ENCODE measurements at regions not wholly inside any gene's neighbourhood (a gene's known extent, or its start where the extent isn't known, plus 50 kb on each side); places are given as distances from the start of the nearest gene placed in this dataset.
"Not testable (repeated sequence)": the region's sequence is repeated elsewhere in the genome, so short reads cannot be mapped to it uniquely, and the experiment has no call there.

- TF ChIP-seq POLR2A (IDR thresholded peaks at IDR 0.05), result no peak
- TF ChIP-seq CTCF (IDR thresholded peaks at IDR 0.05), result peak in 3 of 6 experiments; percentile 12 to 26 (median 21)
- no peaks in the 10 kb centered on the region for H3K27me3 ChIP-seq
- H3K4me3 ChIP-seq, result no peak overlapping the region
- H3K27ac ChIP-seq, result no peak overlapping the region
- DNase-seq, result no peak
- H3K9me3 ChIP-seq, result no peaks in the 10 kb centered on the region
- H3K36me3 ChIP-seq, result no peaks in the 10 kb centered on the region
- no peaks in the 10 kb centered on the region for H3K4me1 ChIP-seq
Measured at GRCh38 chr5:120817044-120817985, 353.2 kb downstream of the PRR16 start.

GRCh38 chr5:120818128-120818527 lies 354.0 kb downstream of the PRR16 start:
- no peaks in the 10 kb centered on the region for H3K9me3 ChIP-seq
- H3K27me3 ChIP-seq, result no peaks in the 10 kb centered on the region
- H3K27ac ChIP-seq, result no peak overlapping the region
- no peak for DNase-seq
- no peak overlapping the region for H3K4me3 ChIP-seq
- no peaks in the 10 kb centered on the region for H3K4me1 ChIP-seq
- no peaks in the 10 kb centered on the region for H3K36me3 ChIP-seq
- TF ChIP-seq POLR2A (IDR thresholded peaks at IDR 0.05) (no peak), CTCF (IDR thresholded peaks at IDR 0.05) (no peak)

DNA sequence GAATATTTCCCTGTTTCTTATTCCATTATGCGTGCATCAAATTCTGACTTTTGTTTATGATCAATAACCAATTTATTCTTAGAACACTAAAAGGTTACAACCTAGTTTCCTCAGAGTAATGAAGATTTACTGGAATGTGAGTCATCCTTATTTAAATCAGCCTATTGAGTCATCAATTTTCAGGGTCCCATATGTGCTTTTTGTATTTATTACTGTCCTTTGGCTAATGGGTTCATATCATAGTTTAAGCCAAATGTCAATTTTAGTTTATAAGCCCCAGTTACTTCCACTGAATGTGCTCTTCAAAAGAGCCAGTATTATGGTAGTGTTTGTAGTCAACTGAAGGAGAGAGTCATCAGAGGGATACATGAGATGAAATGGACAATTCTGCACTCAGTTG lies 359.2 kb downstream of the PRR16 start:
- Histone ChIP-seq H3K4me3 (no peak overlapping the region), H3K36me3 (no peaks in the 10 kb centered on the region), H3K27ac (no peak overlapping the region), H3K27me3 (no peaks in the 10 kb centered on the region), H3K9me3 (no peaks in the 10 kb centered on the region), H3K4me1 (no peaks in the 10 kb centered on the region)
- no peak for TF ChIP-seq POLR2A (IDR thresholded peaks at IDR 0.05)
- no peak for DNase-seq

GRCh38 chr5:120831646-120832045 lies 367.5 kb downstream of the PRR16 start:
- DNase-seq, H3K4me3 ChIP-seq, H3K27me3 ChIP-seq, H3K4me1 ChIP-seq, H3K9me3 ChIP-seq, H3K27ac ChIP-seq, H3K36me3 ChIP-seq: not testable (repeated sequence)

DNA sequence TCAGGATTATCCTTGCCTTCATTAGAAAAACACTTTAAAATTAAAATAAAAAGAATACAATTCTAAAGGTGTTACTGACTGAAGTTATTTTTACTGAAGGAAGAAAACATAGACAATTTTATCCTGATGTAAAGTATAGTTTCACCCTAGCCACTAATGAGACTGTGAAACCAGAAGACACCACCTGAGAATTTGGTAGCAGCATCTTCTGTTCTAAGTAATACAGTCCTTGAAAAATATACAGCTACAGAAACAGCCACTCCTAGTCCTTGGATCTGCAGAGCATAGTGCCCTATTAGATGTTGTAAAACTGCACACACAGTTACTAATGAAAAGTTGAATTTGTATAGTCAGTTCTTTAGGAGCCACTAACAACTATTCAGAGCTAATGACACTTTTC lies 377.7 kb downstream of the PRR16 start:
- Histone ChIP-seq H3K9me3 (no peaks in the 10 kb centered on the region), H3K36me3 (no peaks in the 10 kb centered on the region), H3K27me3 (no peaks in the 10 kb centered on the region), H3K4me3 (no peak overlapping the region), H3K4me1 (no peaks in the 10 kb centered on the region), H3K27ac (no peak overlapping the region)
- DNase-seq, result no peak
- TF ChIP-seq CTCF (IDR thresholded peaks at IDR 0.05) (no peak), POLR2A (IDR thresholded peaks at IDR 0.05) (no peak)

- DNase-seq, result no peak
- TF ChIP-seq POLR2A (IDR thresholded peaks at IDR 0.05) (no peak), CTCF (IDR thresholded peaks at IDR 0.05) (no peak)
- no peaks in the 10 kb centered on the region for H3K9me3 ChIP-seq
- H3K4me1 ChIP-seq, result no peaks in the 10 kb centered on the region
- no peak overlapping the region for H3K4me3 ChIP-seq
- H3K27me3 ChIP-seq, result no peaks in the 10 kb centered on the region
- no peak overlapping the region for H3K27ac ChIP-seq
- no peaks in the 10 kb centered on the region for H3K36me3 ChIP-seq
Measured at GRCh38 chr5:120843390-120843980, 379.4 kb downstream of the PRR16 start.

All from Peyer's patch (tissue), 4 donors.